ENCODE measurements at regions not wholly inside any gene's neighbourhood (a gene's known extent, or its start where the extent isn't known, plus 50 kb on each side); places are given as distances from the start of the nearest gene placed in this dataset.

GRCh38 chr20:56091628-56092234 is 86.4 kb upstream of the CBLN4 start:
- DNase-seq = no peak
- no peak overlapping the region for H3K4me3 ChIP-seq
- no peak overlapping the region for H3K27ac ChIP-seq
- no peaks in the 10 kb centered on the region for H3K9me3 ChIP-seq
- 58 to 83% methylated on average over 1 to 2 of the region's 2 CpGs for WGBS, 2 donors (ENCODE audit: low coverage in 1 of 2)
- TF ChIP-seq CTCF (IDR thresholded peaks at IDR 0.05) = no peak
- TF ChIP-seq POLR2A (IDR thresholded peaks at IDR 0.05) = no peak
- no peak for TF ChIP-seq POLR2AphosphoS5 (IDR thresholded peaks at IDR 0.05)
- TF ChIP-seq EP300 (IDR thresholded peaks at IDR 0.05; ENCODE audit: low read depth) = no peak
- no peaks in the 10 kb centered on the region for H3K4me1 ChIP-seq
- in situ Hi-C loops (cut with MboI; ENCODE audit: low pct_ligation_motif_present in 1 of 4, low pct_unique_long_range_greater_than_20kb in 1 of 4, low sequenced_read_pairs in 3 of 4) (no loop called here), intact Hi-C loops (cut with DNase I; ENCODE audit: low total_unique reads) (no loop called here)
- no peaks in the 10 kb centered on the region for H3K36me3 ChIP-seq
- no peaks in the 10 kb centered on the region for H3K27me3 ChIP-seq

- Histone ChIP-seq H3K36me3 (no peaks in the 10 kb centered on the region), H3K27me3 (no peaks in the 10 kb centered on the region), H3K27ac (no peak overlapping the region), H3K4me3 (no peak overlapping the region), H3K9me3 (no peaks in the 10 kb centered on the region), H3K4me1 (no peaks in the 10 kb centered on the region)
- no peak for DNase-seq
- in situ Hi-C loops (cut with MboI; ENCODE audit: low pct_ligation_motif_present in 1 of 4, low pct_unique_long_range_greater_than_20kb in 1 of 4, low sequenced_read_pairs in 3 of 4) = no loop called here
- WGBS, 2 donors (ENCODE audit: low coverage in 1 of 2) = 74% methylated on average over 5 of the region's 5 CpGs; no CpG with 5 or more reads in 1 of the 2 donors
- TF ChIP-seq POLR2AphosphoS5 (IDR thresholded peaks at IDR 0.05) = no peak
- no peak for TF ChIP-seq CTCF (IDR thresholded peaks at IDR 0.05)
- no peak for TF ChIP-seq EP300 (IDR thresholded peaks at IDR 0.05; ENCODE audit: low read depth)
- TF ChIP-seq POLR2A (IDR thresholded peaks at IDR 0.05) = no peak
- intact Hi-C loops (cut with DNase I; ENCODE audit: low total_unique reads) = no loop called here
Observed at GRCh38 chr20:56094228-56094627, 88.9 kb upstream of the CBLN4 start.

GRCh38 chr20:56098981-56099500 is 93.7 kb upstream of the CBLN4 start:
- TF ChIP-seq CTCF (IDR thresholded peaks at IDR 0.05) (no peak), POLR2AphosphoS5 (IDR thresholded peaks at IDR 0.05) (no peak), EP300 (IDR thresholded peaks at IDR 0.05; ENCODE audit: low read depth) (no peak), POLR2A (IDR thresholded peaks at IDR 0.05) (no peak)
- in situ Hi-C loops (cut with MboI; ENCODE audit: low pct_ligation_motif_present in 1 of 4, low pct_unique_long_range_greater_than_20kb in 1 of 4, low sequenced_read_pairs in 3 of 4) = no loop called here
- no peak for DNase-seq
- H3K36me3 ChIP-seq = no peaks in the 10 kb centered on the region
- H3K4me3 ChIP-seq = no peak overlapping the region
- 53% methylated on average over 1 of the region's 1 CpG; no CpG with 5 or more reads in 1 of the 2 donors for WGBS, 2 donors (ENCODE audit: low coverage in 1 of 2)
- H3K27ac ChIP-seq = no peak overlapping the region
- H3K9me3 ChIP-seq = no peaks in the 10 kb centered on the region
- no peaks in the 10 kb centered on the region for H3K4me1 ChIP-seq
- H3K27me3 ChIP-seq = no peaks in the 10 kb centered on the region
- intact Hi-C loops (cut with DNase I; ENCODE audit: low total_unique reads) = no loop called here

- Histone ChIP-seq H3K36me3 (no peaks in the 10 kb centered on the region), H3K9me3 (peaks cover 0 to 5% of the 10 kb centered on the region in 2 donors), H3K27me3 (no peaks in the 10 kb centered on the region), H3K27ac (no peak overlapping the region), H3K4me1 (no peaks in the 10 kb centered on the region), H3K4me3 (no peak overlapping the region)
- WGBS, 2 donors (ENCODE audit: low coverage in 1 of 2) = 80 to 81% methylated on average over 7 to 9 of the region's 9 CpGs
- TF ChIP-seq CTCF (IDR thresholded peaks at IDR 0.05) = no peak
- TF ChIP-seq POLR2A (IDR thresholded peaks at IDR 0.05) = no peak
- no peak for TF ChIP-seq POLR2AphosphoS5 (IDR thresholded peaks at IDR 0.05)
- no peak for TF ChIP-seq EP300 (IDR thresholded peaks at IDR 0.05; ENCODE audit: low read depth)
- in situ Hi-C loops (cut with MboI; ENCODE audit: low pct_ligation_motif_present in 1 of 4, low pct_unique_long_range_greater_than_20kb in 1 of 4, low sequenced_read_pairs in 3 of 4) = no loop called here
- intact Hi-C loops (cut with DNase I; ENCODE audit: low total_unique reads) = no loop called here
- no peak for DNase-seq
Observed at GRCh38 chr20:56111961-56112730, 106.8 kb upstream of the CBLN4 start.

Data from transverse colon (tissue), 4 donors.